Neuronal stem cell (in vitro differentiated cells): ENCODE measurements at regions not wholly inside any gene's neighbourhood (a gene's known extent, or its start where the extent isn't known, plus 50 kb on each side); places are given as distances from the start of the nearest gene placed in this dataset.
A peak's percentile ranks its signal among the peaks of the same experiment; 100 is the strongest.

Source experiments
- DNase-seq: peaks from one replicate; pipeline ENCODE4 v3.0.0-alpha.2; 2013; ENCODE audit warnings: low spot score
- H2AFZ ChIP-seq: one replicate; pipeline ENCODE4 v1.6.1; 2013; ENCODE audit warnings: mild to moderate bottlenecking, low read length, inconsistent platforms
- H2AK5ac ChIP-seq: 2 replicates; pipeline ENCODE4 v1.6.1; 2013; ENCODE audit warnings: low read depth, mild to moderate bottlenecking, inconsistent platforms, low read length, moderate library complexity, mixed read lengths
- H2BK120ac ChIP-seq: 2 replicates; pipeline ENCODE4 v1.6.1; 2013; ENCODE audit warnings: low read depth, mild to moderate bottlenecking, inconsistent platforms, low read length, moderate library complexity, mixed read lengths
- H2BK12ac ChIP-seq: one replicate; pipeline ENCODE4 v1.6.1; 2013; ENCODE audit warnings: low read length, inconsistent platforms
- H2BK15ac ChIP-seq: 2 replicates; pipeline ENCODE4 v1.6.1; 2013; ENCODE audit warnings: mild to moderate bottlenecking, low read length, inconsistent platforms, mixed read lengths
- H2BK5ac ChIP-seq: one replicate; pipeline ENCODE4 v1.6.1; 2013; ENCODE audit warnings: inconsistent platforms, mild to moderate bottlenecking, low read length, moderate library complexity
- H3K14ac ChIP-seq: one replicate; pipeline ENCODE4 v1.6.1; 2013; ENCODE audit warnings: low read length, inconsistent platforms
- H3K18ac ChIP-seq: 2 replicates; pipeline ENCODE4 v1.6.1; 2013; ENCODE audit warnings: low read length, inconsistent platforms
- H3K23ac ChIP-seq: 2 replicates; pipeline ENCODE4 v1.6.1; 2013; ENCODE audit warnings: low read depth, mild to moderate bottlenecking, mixed read lengths, low read length, inconsistent platforms; ENCODE audit not compliant: poor library complexity
- H3K27ac ChIP-seq: replicated peaks from 3 replicates; pipeline ENCODE4 v1.5.1; 2013; ENCODE audit warnings: low read length, inconsistent platforms
- H3K27me3 ChIP-seq, 3 experiments: 2 replicates each; pipeline ENCODE4 v1.6.1; 2013; ENCODE audit warnings: low read length in 3 of 3, mild to moderate bottlenecking in 2 of 3, inconsistent platforms in 1 of 3, low read depth in 1 of 3, mixed read lengths in 1 of 3, moderate library complexity in 1 of 3; ENCODE audit not compliant: control insufficient read depth in 3 of 3, insufficient read depth in 3 of 3
- H3K36me3 ChIP-seq, 2 donors: replicated peaks in 1 of 2; 2 replicates each; pipeline ENCODE4 v1.6.1; 2013; ENCODE audit warnings: low read length in 2 of 2; ENCODE audit not compliant: control insufficient read depth in 2 of 2, insufficient read depth in 2 of 2
- H3K4ac ChIP-seq: 2 replicates; pipeline ENCODE4 v1.6.1; 2013; ENCODE audit warnings: inconsistent platforms, mild to moderate bottlenecking, low read length, moderate library complexity
- H3K4me1 ChIP-seq, 2 donors: 1 replicate in 1 of 2; 2 replicates in 1 of 2; pipeline ENCODE4 v1.6.1; 2013; ENCODE audit warnings: low read length in 2 of 2, low read depth in 1 of 2; ENCODE audit not compliant: control insufficient read depth in 2 of 2, insufficient read depth in 1 of 2
- H3K4me2 ChIP-seq: one replicate; pipeline ENCODE4 v1.6.1; 2013; ENCODE audit warnings: mild to moderate bottlenecking, low read length, inconsistent platforms; ENCODE audit not compliant: insufficient read depth, poor library complexity, severe bottlenecking
- H3K4me3 ChIP-seq, 2 donors: 2 replicates each; pipeline ENCODE4 v1.5.1; 2013; ENCODE audit warnings: low read length in 2 of 2, mild to moderate bottlenecking in 2 of 2, inconsistent platforms in 1 of 2, moderate library complexity in 1 of 2
- H3K79me1 ChIP-seq: one replicate; pipeline ENCODE4 v1.6.1; 2013; ENCODE audit warnings: low read depth, mild to moderate bottlenecking, inconsistent platforms, low read length, moderate library complexity
- H3K9ac ChIP-seq: one replicate; pipeline ENCODE4 v1.6.1; 2013; ENCODE audit warnings: mild to moderate bottlenecking, low read depth, low read length, inconsistent platforms; ENCODE audit not compliant: poor library complexity
- H3K9me3 ChIP-seq, 2 donors: replicated peaks in 1 of 2; 2 replicates each; pipeline versions ENCODE3 to v1.6.1; 2013; ENCODE audit warnings: low read length in 2 of 2, mild to moderate bottlenecking in 2 of 2, inconsistent platforms in 1 of 2, low read depth in 1 of 2, mixed read lengths in 1 of 2, moderate library complexity in 1 of 2; ENCODE audit not compliant: control insufficient read depth in 2 of 2, insufficient read depth in 1 of 2
- H4K8ac ChIP-seq: one replicate; pipeline ENCODE4 v1.6.1; 2013; ENCODE audit warnings: low read depth, mild to moderate bottlenecking, inconsistent platforms, low read length, moderate library complexity
- H4K91ac ChIP-seq: one replicate; pipeline ENCODE4 v1.6.1; 2013; ENCODE audit warnings: low read length, low read depth, mild to moderate bottlenecking, inconsistent platforms; ENCODE audit not compliant: poor library complexity
- WGBS, 2 donors: extraction: QIAGEN DNeasy Blood & Tissue Kit; methylation state at CpG; one replicate each; pipeline ENCODE4 v1.1.7; 2013; ENCODE audit warnings: missing lambda C conversion rate in 2 of 2, mixed read lengths in 1 of 2; ENCODE audit not compliant: insufficient read length in 2 of 2, insufficient replicate concordance in 1 of 2; ENCODE audit errors: extremely low coverage in 2 of 2; 5-methylcytosine and 5-hydroxymethylcytosine counted together

DNA sequence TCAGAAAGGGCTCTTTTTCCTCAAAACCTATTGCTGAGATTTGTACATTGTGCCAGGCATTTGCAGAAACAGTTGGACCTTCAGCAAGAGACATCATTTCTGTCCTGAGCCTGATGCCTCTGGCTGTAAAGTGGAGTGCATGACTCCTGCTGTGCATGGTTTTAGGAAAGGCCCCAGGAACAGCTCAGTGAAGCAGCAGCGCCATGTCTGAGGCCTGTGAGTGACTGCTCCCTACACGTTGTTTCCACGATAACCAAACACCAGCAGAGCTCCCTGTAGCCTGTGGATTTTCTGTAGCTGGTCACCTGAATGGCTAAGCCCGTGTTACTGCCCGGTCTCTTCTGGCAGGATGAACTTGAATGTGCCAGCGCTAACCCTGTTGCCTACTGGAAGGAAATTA is 232.5 kb downstream of the TFAP2C start:
- Histone ChIP-seq H3K27ac (no peak overlapping the region), H3K79me1 (no peaks in the 10 kb centered on the region), H2AK5ac (no peak overlapping the region), H3K4me1 (peaks cover 0 to 14% of the 10 kb centered on the region in 2 donors), H3K4me3 (no peak overlapping the region), H2AFZ (no peak overlapping the region), H2BK120ac (no peak overlapping the region), H3K27me3 (peaks cover 0 to 32% (median 2%) of the 10 kb centered on the region in 3 experiments), H4K91ac (no peak overlapping the region), H2BK15ac (no peak overlapping the region), H3K9ac (no peak overlapping the region), H3K4ac (no peak overlapping the region), H3K9me3 (no peaks in the 10 kb centered on the region), H2BK5ac (no peak overlapping the region), H4K8ac (no peak overlapping the region), H3K18ac (no peak overlapping the region), H3K36me3 (no peaks in the 10 kb centered on the region), H3K4me2 (no peak overlapping the region), H3K23ac (no peak overlapping the region), H3K14ac (no peak overlapping the region), H2BK12ac (no peak overlapping the region)
- no peak for DNase-seq
- WGBS, 2 donors = no CpG with 5 or more reads among the region's 6 CpGs

DNA sequence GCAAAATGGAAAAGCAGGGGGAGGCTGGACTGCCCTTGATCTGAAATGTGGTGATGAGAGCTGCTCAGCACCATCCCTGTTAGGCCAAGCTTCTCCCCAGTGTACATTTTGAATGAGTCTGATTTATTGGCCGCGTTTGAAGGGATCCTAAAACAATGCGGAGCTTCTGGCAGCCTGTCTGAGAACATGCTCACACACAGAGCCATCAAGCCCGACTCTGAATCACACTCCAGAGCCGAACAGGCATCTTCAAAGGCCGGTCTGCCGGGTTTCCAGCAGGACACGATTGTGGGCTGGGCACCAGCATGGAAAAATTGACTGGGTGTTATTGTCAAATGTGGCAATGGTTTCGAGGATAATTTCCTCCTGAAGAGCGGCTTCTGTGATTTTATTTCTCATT is 235.9 kb downstream of the TFAP2C start:
- no peaks in the 10 kb centered on the region for H3K79me1 ChIP-seq
- H3K27ac ChIP-seq = no peak overlapping the region

DNA sequence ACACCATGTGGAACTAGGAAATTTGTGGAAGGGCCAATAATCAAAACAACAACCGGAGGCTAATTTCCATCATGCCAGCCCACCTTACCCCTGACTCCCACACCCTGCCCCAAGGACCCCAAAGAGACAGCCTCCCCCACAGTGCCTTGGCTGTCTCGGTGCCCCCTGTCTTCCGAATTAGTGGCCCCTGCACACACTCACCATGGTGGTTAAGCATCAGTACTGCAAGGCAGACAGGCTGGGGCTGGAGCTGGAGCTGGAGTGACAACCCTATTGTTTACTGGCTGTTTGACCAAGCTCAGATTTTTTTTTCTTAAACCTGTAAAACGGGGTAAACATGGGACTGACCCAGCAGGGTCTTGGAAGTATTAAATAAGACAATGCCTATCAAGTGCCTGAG is 238.0 kb downstream of the TFAP2C start:
- Histone ChIP-seq H3K27me3 (peaks cover 0 to 12% (median 2%) of the 10 kb centered on the region in 3 experiments), H3K4ac (no peak overlapping the region), H2AFZ (no peak overlapping the region), H3K79me1 (no peaks in the 10 kb centered on the region), H3K23ac (no peak overlapping the region), H3K9me3 (no peaks in the 10 kb centered on the region), H4K91ac (no peak overlapping the region), H3K4me3 (peak overlapping the region in 1 of 2 donors; percentile 27), H2BK15ac (no peak overlapping the region), H2AK5ac (no peak overlapping the region), H3K18ac (no peak overlapping the region), H3K14ac (peak overlapping the region; percentile 85), H3K27ac (no peak overlapping the region), H4K8ac (no peak overlapping the region), H3K4me1 (no peaks in the 10 kb centered on the region), H2BK120ac (no peak overlapping the region), H2BK12ac (no peak overlapping the region), H3K9ac (no peak overlapping the region), H3K36me3 (no peaks in the 10 kb centered on the region), H3K4me2 (no peak overlapping the region), H2BK5ac (no peak overlapping the region)
- DNase-seq = no peak
- no CpG with 5 or more reads among the region's 4 CpGs for WGBS, 2 donors

More for the DNA sequence above, 235.9 kb downstream of the TFAP2C start:
- WGBS, 2 donors = no CpG with 5 or more reads among the region's 10 CpGs
- Histone ChIP-seq H3K9ac (no peak overlapping the region), H3K4ac (no peak overlapping the region), H3K9me3 (no peaks in the 10 kb centered on the region), H3K23ac (no peak overlapping the region), H3K18ac (no peak overlapping the region), H3K4me2 (no peak overlapping the region), H4K91ac (no peak overlapping the region), H2BK120ac (no peak overlapping the region), H3K14ac (no peak overlapping the region), H2BK5ac (no peak overlapping the region), H3K4me3 (no peak overlapping the region), H2AK5ac (no peak overlapping the region), H3K36me3 (no peaks in the 10 kb centered on the region), H3K4me1 (peaks cover 0 to 4% of the 10 kb centered on the region in 2 donors), H2AFZ (no peak overlapping the region), H2BK12ac (no peak overlapping the region), H2BK15ac (no peak overlapping the region), H3K27me3 (peaks cover 0 to 26% (median 2%) of the 10 kb centered on the region in 3 experiments), H4K8ac (no peak overlapping the region)
- DNase-seq = no peak

DNA sequence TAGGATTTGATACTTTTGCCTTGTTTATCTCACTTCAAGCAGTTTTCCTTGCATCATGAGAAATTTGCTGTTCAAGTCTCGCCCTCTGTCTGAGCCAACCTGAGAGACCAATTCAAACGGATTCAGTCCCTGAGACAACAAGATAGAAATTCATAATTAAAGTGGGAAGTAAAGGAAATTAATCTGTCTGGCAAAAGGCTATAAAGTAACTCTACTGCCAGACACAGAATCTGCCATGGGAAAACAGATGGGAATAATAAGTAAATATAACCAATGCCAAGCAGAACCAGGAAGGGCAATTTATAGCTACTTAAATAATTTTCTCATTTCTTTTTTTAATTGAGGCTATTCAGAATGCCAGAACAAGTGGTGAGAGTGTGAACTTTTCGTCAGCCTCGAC is 239.6 kb downstream of the TFAP2C start:
- H3K4me1 ChIP-seq = peaks cover 0 to 5% of the 10 kb centered on the region in 2 donors
- no peak overlapping the region for H3K18ac ChIP-seq
- H3K4me3 ChIP-seq = no peak overlapping the region
- no peak overlapping the region for H2BK120ac ChIP-seq
- H3K79me1 ChIP-seq = no peaks in the 10 kb centered on the region
- H4K91ac ChIP-seq = no peak overlapping the region
- no peak overlapping the region for H2BK5ac ChIP-seq
- no peaks in the 10 kb centered on the region for H3K9me3 ChIP-seq
- no peak overlapping the region for H3K23ac ChIP-seq
- H4K8ac ChIP-seq = no peak overlapping the region
- H3K4ac ChIP-seq = no peak overlapping the region
- H3K27me3 ChIP-seq = peaks cover 0 to 11% (median 2%) of the 10 kb centered on the region in 3 experiments
- H3K9ac ChIP-seq = no peak overlapping the region
- WGBS, 2 donors = no CpG with 5 or more reads among the region's 4 CpGs
- DNase-seq = no peak
- no peak overlapping the region for H3K14ac ChIP-seq
- H3K36me3 ChIP-seq = no peaks in the 10 kb centered on the region
- no peak overlapping the region for H2AK5ac ChIP-seq
- H3K27ac ChIP-seq = no peak overlapping the region
- no peak overlapping the region for H2BK15ac ChIP-seq
- no peak overlapping the region for H2BK12ac ChIP-seq
- no peak overlapping the region for H2AFZ ChIP-seq
- no peak overlapping the region for H3K4me2 ChIP-seq
